ENCODE measurements at regions not wholly inside any gene's neighbourhood (a gene's known extent, or its start where the extent isn't known, plus 50 kb on each side); places are given as distances from the start of the nearest gene placed in this dataset.

GRCh38 chr4:141501931-141502330 is 134.5 kb upstream of the IL15 start:
- TF ChIP-seq EZH2phosphoT487 (IDR thresholded peaks at IDR 0.05; ENCODE audit: borderline replicate concordance) (no peak), CTCF (conservative IDR thresholded peaks at IDR 0.05; ENCODE audit: low read length) (no peak)

Measured in Loucy (cell line).